GM23248 (cell line): ENCODE measurements at regions not wholly inside any gene's neighbourhood (a gene's known extent, or its start where the extent isn't known, plus 50 kb on each side); places are given as distances from the start of the nearest gene placed in this dataset.

Experiments
- DNase-seq: peaks from one replicate; pipeline ENCODE4 v3.0.0-alpha.2; 2015
- H2AFZ ChIP-seq: fragments of 200-600 bp; sonication (generic); 2 replicates; pipeline ENCODE4 v1.6.1; 2016; ENCODE audit warnings: antibody characterized with exemption
- H3F3A ChIP-seq: fragments of 200-600 bp; sonication (generic); 2 replicates; pipeline ENCODE4 v1.6.1; 2016; ENCODE audit warnings: mild to moderate bottlenecking, antibody characterized with exemption, mixed run types; ENCODE audit not compliant: insufficient read depth
- H3K27ac ChIP-seq: fragments of 200-600 bp; sonication (generic); 2 replicates; pipeline ENCODE4 v1.5.1; 2016; ENCODE audit warnings: mild to moderate bottlenecking
- H3K27me3 ChIP-seq: fragments of 200-600 bp; sonication (generic); replicated peaks from 2 replicates; pipeline ENCODE4 v1.6.1; 2016; ENCODE audit warnings: mild to moderate bottlenecking; ENCODE audit not compliant: insufficient read depth
- H3K36me3 ChIP-seq: fragments of 200-600 bp; sonication (generic); 2 replicates; pipeline ENCODE4 v1.6.1; 2016; ENCODE audit warnings: low read depth, mild to moderate bottlenecking
- H3K4me1 ChIP-seq: fragments of 200-600 bp; sonication (generic); 2 replicates; pipeline ENCODE4 v1.6.1; 2016; ENCODE audit warnings: mild to moderate bottlenecking; ENCODE audit not compliant: insufficient read depth
- H3K4me2 ChIP-seq: fragments of 200-600 bp; sonication (generic); one replicate; pipeline ENCODE4 v1.6.1; 2016; ENCODE audit warnings: mild to moderate bottlenecking; ENCODE audit not compliant: unreplicated experiment
- H3K4me3 ChIP-seq: fragments of 200-600 bp; sonication (generic); 2 replicates; pipeline ENCODE4 v1.5.1; 2016; ENCODE audit warnings: mild to moderate bottlenecking
- H3K79me2 ChIP-seq: fragments of 200-600 bp; sonication (generic); 2 replicates; pipeline ENCODE4 v1.6.1; 2016; ENCODE audit warnings: mild to moderate bottlenecking; ENCODE audit not compliant: insufficient read depth
- H3K9ac ChIP-seq: fragments of 200-600 bp; sonication (generic); 2 replicates; pipeline ENCODE4 v1.6.1; 2016; ENCODE audit warnings: mild to moderate bottlenecking
- H3K9me2 ChIP-seq: fragments of 200-600 bp; sonication (generic); 2 replicates; pipeline ENCODE4 v1.6.1; 2016; ENCODE audit warnings: mixed run types, mild to moderate bottlenecking, moderate library complexity; ENCODE audit not compliant: insufficient read depth
- H3K9me3 ChIP-seq: fragments of 200-600 bp; sonication (generic); one replicate; pipeline ENCODE4 v1.6.1; 2017; ENCODE audit warnings: low read depth
- H4K20me1 ChIP-seq: fragments of 200-600 bp; sonication (generic); 2 replicates; pipeline ENCODE4 v1.6.0; 2016; ENCODE audit not compliant: insufficient read depth
- EZH2 ChIP-seq: fragments of 200-600 bp; sonication (generic); IDR thresholded peaks from 2 replicates; pipeline ENCODE4 v1.6.1; 2018; ENCODE audit warnings: antibody characterized with exemption, mild to moderate bottlenecking; ENCODE audit not compliant: insufficient read depth, poor library complexity, severe bottlenecking
- EZH2phosphoT487 ChIP-seq: fragments of 200-600 bp; sonication (generic); IDR thresholded peaks from 2 replicates; pipeline ENCODE4 v1.6.1; 2018; ENCODE audit warnings: antibody characterized with exemption, moderate library complexity, mild to moderate bottlenecking, low read depth; ENCODE audit not compliant: insufficient read depth
- WGBS, 2 experiments: methylation state at CpG; one replicate each; pipeline ENCODE4 v1.1.6; 2015 to 2017; ENCODE audit warnings: low lambda C conversion rate in 2 of 2, low coverage in 1 of 2; ENCODE audit errors: missing lambda C conversion rate in 2 of 2; 5-methylcytosine and 5-hydroxymethylcytosine counted together
- in situ Hi-C: fragments of 300-500 bp; cut with MboI; formaldehyde crosslinking; loops from 2 replicates; pipeline ENCODE4 v1.15.0; 2020

DNA sequence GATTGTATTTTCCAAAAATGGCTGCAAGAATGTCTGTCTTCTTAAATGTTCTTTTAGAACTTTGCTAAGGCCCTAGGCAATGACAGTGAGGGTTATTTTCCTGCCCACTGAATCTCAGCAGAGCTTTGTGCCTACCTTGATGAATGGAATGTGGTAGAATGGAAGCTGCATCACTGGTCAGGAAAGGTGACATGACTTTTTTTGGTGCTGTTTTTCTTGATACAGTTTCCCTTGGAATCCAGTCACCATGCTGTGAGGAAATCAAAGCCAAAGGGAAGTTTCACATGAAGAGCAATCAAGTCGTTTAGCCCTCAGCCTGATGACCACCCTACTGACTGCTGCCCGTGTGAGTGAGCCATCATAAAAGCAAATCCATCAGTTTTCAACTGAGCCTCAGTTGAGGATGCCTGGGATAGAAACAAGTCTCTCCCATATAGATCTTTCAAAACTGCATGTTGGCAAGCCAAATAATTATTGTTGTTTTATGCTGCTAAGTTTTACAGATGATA, 886.0 kb upstream of the FBXO33 start:
- no peaks in the 10 kb centered on the region for H3K4me1 ChIP-seq
- no peak overlapping the region for H3K27ac ChIP-seq
- WGBS, 2 experiments = 2 to 3% methylated on average over 2 of the region's 2 CpGs
- H3K9me3 ChIP-seq = no peaks in the 10 kb centered on the region
- H3F3A ChIP-seq = no peaks in the 10 kb centered on the region
- H3K79me2 ChIP-seq = no peaks in the 10 kb centered on the region
- H3K4me2 ChIP-seq = no peak overlapping the region
- in situ Hi-C loops = no loop called here
- H3K27me3 ChIP-seq = no peaks in the 10 kb centered on the region
- H4K20me1 ChIP-seq = no peaks in the 10 kb centered on the region
- no peaks in the 10 kb centered on the region for H3K9me2 ChIP-seq
- no peaks in the 10 kb centered on the region for H3K36me3 ChIP-seq
- no peak overlapping the region for H3K4me3 ChIP-seq
- H3K9ac ChIP-seq = no peak overlapping the region
- TF ChIP-seq EZH2phosphoT487 (no peak), EZH2 (no peak)
- no peak for DNase-seq
- no peak overlapping the region for H2AFZ ChIP-seq

DNA sequence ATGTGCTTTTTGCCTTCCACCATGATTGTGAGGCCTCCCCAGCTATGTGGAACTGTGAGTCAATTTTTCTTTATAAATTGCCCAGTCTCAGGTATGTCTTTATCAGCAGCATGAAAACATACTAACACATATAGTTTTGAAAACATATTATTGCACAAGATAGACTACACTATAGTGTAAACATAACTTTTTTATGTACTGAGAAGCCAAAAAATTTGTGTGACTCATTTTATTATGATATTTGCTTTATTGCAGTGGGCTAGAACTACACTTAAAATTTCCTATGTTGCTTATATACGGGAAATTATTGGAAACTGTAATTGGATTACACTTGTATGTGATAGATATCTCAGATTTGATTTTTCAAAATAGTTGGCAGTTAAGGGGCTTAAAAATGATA, 885.5 kb upstream of the FBXO33 start:
- no peaks in the 10 kb centered on the region for H3K4me1 ChIP-seq
- WGBS, 2 experiments = 21 to 22% methylated on average over 1 of the region's 1 CpG
- H4K20me1 ChIP-seq = no peaks in the 10 kb centered on the region
- H3K9me2 ChIP-seq = no peaks in the 10 kb centered on the region
- in situ Hi-C loops = no loop called here
- no peaks in the 10 kb centered on the region for H3K79me2 ChIP-seq
- H3K36me3 ChIP-seq = no peaks in the 10 kb centered on the region
- TF ChIP-seq EZH2 (no peak), EZH2phosphoT487 (no peak)
- H3K27me3 ChIP-seq = no peaks in the 10 kb centered on the region
- no peak overlapping the region for H2AFZ ChIP-seq
- H3K9me3 ChIP-seq = no peaks in the 10 kb centered on the region
- H3K27ac ChIP-seq = no peak overlapping the region
- no peak overlapping the region for H3K9ac ChIP-seq
- H3F3A ChIP-seq = no peaks in the 10 kb centered on the region
- H3K4me3 ChIP-seq = no peak overlapping the region
- no peak overlapping the region for H3K4me2 ChIP-seq
- no peak for DNase-seq

DNA sequence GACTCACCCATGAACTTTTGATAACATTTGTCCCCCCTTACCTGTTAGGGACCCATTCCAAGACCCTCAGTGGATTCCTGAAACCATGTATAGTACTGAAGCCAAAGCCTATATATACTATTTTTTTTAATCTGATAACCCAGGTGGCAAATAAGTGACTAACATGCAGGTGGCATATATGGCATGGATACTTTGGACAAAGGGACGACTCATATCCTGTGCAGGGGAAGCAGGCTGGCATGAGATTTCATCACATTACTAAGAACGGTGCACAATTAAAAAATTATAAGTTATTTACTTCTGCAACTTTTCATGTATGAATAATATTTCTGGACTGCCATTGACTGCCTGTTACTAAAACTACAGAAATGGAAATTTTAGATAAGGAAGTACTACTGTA, 880.1 kb upstream of the FBXO33 start:
- Histone ChIP-seq H3K27me3 (no peaks in the 10 kb centered on the region), H2AFZ (no peak overlapping the region), H3K36me3 (no peaks in the 10 kb centered on the region), H3F3A (no peaks in the 10 kb centered on the region), H3K4me3 (no peak overlapping the region), H3K4me2 (no peak overlapping the region), H3K9me2 (no peaks in the 10 kb centered on the region), H4K20me1 (no peaks in the 10 kb centered on the region), H3K27ac (no peak overlapping the region), H3K4me1 (no peaks in the 10 kb centered on the region), H3K79me2 (no peaks in the 10 kb centered on the region), H3K9me3 (no peaks in the 10 kb centered on the region), H3K9ac (no peak overlapping the region)
- in situ Hi-C loops = no loop called here
- TF ChIP-seq EZH2phosphoT487 (no peak), EZH2 (no peak)
- no peak for DNase-seq
- WGBS, 2 experiments = 4 to 11% methylated on average over 2 of the region's 2 CpGs

DNA sequence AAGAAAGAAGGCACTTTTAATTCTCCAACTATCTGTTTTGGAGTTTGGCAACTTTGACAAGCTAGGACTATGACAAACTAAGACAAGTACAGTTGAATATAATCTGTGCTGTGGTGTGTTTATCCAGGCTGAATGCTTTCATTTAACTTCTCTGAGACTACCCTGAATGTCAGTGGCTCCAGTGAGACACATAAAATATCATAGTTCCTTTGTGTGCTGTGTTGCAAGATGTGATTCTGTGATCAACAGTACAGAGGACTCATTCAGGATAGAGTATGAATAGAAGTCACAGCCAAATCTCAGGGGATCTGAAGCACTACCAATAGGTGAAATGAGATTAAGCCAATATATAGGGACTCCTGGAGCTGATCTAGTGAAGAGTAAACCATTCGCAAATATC, 876.9 kb upstream of the FBXO33 start:
- DNase-seq = no peak
- Histone ChIP-seq H3K4me2 (no peak overlapping the region), H3K9me2 (no peaks in the 10 kb centered on the region), H3K9me3 (no peaks in the 10 kb centered on the region), H3K27me3 (no peaks in the 10 kb centered on the region), H3K36me3 (no peaks in the 10 kb centered on the region), H3K27ac (no peak overlapping the region), H2AFZ (no peak overlapping the region), H4K20me1 (no peaks in the 10 kb centered on the region), H3K9ac (no peak overlapping the region), H3K4me3 (no peak overlapping the region), H3K79me2 (no peaks in the 10 kb centered on the region), H3F3A (no peaks in the 10 kb centered on the region), H3K4me1 (no peaks in the 10 kb centered on the region)
- in situ Hi-C loops = no loop called here
- TF ChIP-seq EZH2phosphoT487 (no peak), EZH2 (no peak)
- WGBS, 2 experiments = 18 to 39% methylated on average over 1 of the region's 1 CpG

DNA sequence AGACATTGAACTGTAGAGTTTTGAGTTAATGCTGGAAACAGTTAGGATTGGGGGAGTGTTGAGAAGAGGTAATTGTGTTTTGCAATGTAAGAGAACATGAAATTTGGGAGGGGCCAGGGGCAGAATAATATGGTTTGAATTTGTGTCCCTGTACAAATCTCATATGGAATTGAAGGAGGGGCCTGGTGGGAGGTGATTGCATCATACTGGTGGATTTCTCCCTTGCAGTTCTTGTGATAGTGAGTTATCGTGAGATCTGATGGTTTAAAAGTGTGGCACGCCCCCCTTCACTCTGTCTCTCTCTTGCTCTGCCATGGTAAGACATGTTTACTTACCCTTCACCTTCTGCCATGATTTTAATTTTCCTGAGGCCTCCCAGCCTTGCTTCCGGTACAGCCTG, 876.0 kb upstream of the FBXO33 start:
- H3K9me2 ChIP-seq = no peaks in the 10 kb centered on the region
- WGBS, 2 experiments = 14 to 22% methylated on average over 3 of the region's 3 CpGs

More for the DNA sequence above, 876.0 kb upstream of the FBXO33 start:
- H3K4me2 ChIP-seq = no peak overlapping the region
- in situ Hi-C loops = no loop called here
- H3F3A ChIP-seq = no peaks in the 10 kb centered on the region
- DNase-seq = no peak
- H3K27me3 ChIP-seq = no peaks in the 10 kb centered on the region
- H3K27ac ChIP-seq = no peak overlapping the region
- no peak overlapping the region for H2AFZ ChIP-seq
- H3K4me1 ChIP-seq = no peaks in the 10 kb centered on the region
- no peaks in the 10 kb centered on the region for H3K36me3 ChIP-seq
- no peaks in the 10 kb centered on the region for H4K20me1 ChIP-seq
- H3K4me3 ChIP-seq = no peak overlapping the region
- TF ChIP-seq EZH2 = no peak
- TF ChIP-seq EZH2phosphoT487 = no peak
- H3K9ac ChIP-seq = no peak overlapping the region
- H3K79me2 ChIP-seq = no peaks in the 10 kb centered on the region
- H3K9me3 ChIP-seq = no peaks in the 10 kb centered on the region
